Astrocyte of the cerebellum (primary cell): ENCODE measurements at regions not wholly inside any gene's neighbourhood (a gene's known extent, or its start where the extent isn't known, plus 50 kb on each side); places are given as distances from the start of the nearest gene placed in this dataset.

ENCODE experiments used
- DNase-seq: peaks from one replicate; pipeline ENCODE4 v3.0.0-alpha.2; 2011; ENCODE audit warnings: low read depth
- H3K4me3 ChIP-seq: 2 replicates; pipeline ENCODE4 v1.5.1; 2011; ENCODE audit warnings: mild to moderate bottlenecking, low read depth, low read length, moderate library complexity
- CTCF ChIP-seq: IDR thresholded peaks from 2 replicates; pipeline ENCODE4 v1.5.1; 2012; ENCODE audit warnings: low read length, low read depth, moderate library complexity, mild to moderate bottlenecking; ENCODE audit errors: missing control alignments
- in situ Hi-C: cut with HindIII; loops from 2 replicates; pipeline ENCODE4 v1.10.0; 2017; ENCODE audit warnings: low sequenced_read_pairs

DNA sequence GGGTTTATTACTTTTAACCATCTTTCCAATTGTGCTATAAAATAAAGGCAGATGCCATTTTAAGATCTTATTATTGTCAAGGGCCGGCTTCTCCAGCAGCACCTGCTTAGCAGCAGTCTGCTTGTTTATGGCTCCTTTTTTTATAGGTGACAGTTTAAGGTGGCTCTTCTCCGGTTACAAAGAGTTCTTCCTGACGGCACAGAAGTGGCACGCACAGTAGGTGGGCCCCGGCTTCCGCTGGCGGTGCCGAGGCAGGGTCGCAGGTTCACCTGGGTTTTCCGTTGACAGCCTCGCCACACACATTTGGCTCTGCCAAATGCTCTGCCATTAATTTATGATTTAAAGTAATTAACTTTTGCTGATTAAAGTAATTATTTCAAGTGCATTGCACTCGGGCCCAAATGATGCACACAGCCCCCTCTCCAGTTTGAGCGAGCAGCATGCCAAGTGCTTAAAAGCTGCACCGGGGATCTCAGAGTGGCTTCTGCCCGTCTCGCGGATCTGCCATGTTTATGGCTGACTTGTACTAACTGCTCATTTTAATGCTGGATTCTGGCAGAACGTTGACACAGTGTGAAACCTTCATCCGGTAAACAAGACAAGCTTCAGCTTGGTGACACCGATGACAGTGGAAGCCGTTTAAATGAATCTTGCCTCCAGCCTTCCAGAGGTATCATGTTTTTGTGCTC lies 355.1 kb upstream of the MKI67 start:
- no peak for DNase-seq
- in situ Hi-C loops, result loop anchor here (5.0 kb wide), 1 partner anchor 69 kb away; no protein-coding TSS in a partner anchor
- no peak for TF ChIP-seq CTCF
- no peak overlapping the region for H3K4me3 ChIP-seq

GRCh38 chr10:128482052-128482451 lies 355.8 kb upstream of the MKI67 start:
- no peak for DNase-seq
- in situ Hi-C loops, result loop anchor here (5.0 kb wide), 1 partner anchor 70 kb away; no protein-coding TSS in a partner anchor
- H3K4me3 ChIP-seq, result no peak overlapping the region
- no peak for TF ChIP-seq CTCF

- no peak for DNase-seq
- in situ Hi-C loops, result loop anchor here (5.0 kb wide), 1 partner anchor 71 kb away; no protein-coding TSS in a partner anchor
- no peak overlapping the region for H3K4me3 ChIP-seq
- no peak for TF ChIP-seq CTCF
Observed at GRCh38 chr10:128483216-128483615, 357.0 kb upstream of the MKI67 start.

GRCh38 chr10:128484041-128484440 lies 357.8 kb upstream of the MKI67 start:
- DNase-seq, result no peak
- H3K4me3 ChIP-seq, result no peak overlapping the region
- no peak for TF ChIP-seq CTCF
- in situ Hi-C loops, result loop anchor here (5.0 kb wide), 1 partner anchor 72 kb away; no protein-coding TSS in a partner anchor

DNA sequence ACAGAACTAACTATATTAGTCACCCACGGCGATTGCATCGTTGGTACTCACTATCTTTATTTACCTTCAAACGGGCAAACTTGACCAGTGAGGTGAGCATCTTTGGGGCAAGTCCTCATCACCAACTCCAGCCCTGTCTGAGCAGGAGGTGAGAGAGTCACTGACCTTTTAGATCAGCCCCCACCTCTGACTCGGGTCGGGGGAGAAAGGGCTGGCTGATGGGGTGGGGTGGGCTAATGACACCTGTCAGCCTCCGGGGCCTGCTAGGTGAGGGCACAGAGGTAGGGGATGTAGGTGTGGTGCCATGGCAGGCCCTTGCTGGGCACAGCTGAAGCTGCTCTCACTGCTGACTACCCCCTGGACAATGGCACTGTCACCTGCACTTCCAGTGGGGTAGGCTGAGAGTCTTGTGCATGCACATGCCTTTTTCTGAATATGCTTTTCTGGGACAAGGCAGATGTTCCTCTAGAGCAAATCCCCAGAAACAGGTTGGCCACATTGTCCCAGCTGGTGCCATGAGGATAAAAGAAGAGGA lies 359.5 kb upstream of the MKI67 start:
- in situ Hi-C loops, result no loop called here

DNA sequence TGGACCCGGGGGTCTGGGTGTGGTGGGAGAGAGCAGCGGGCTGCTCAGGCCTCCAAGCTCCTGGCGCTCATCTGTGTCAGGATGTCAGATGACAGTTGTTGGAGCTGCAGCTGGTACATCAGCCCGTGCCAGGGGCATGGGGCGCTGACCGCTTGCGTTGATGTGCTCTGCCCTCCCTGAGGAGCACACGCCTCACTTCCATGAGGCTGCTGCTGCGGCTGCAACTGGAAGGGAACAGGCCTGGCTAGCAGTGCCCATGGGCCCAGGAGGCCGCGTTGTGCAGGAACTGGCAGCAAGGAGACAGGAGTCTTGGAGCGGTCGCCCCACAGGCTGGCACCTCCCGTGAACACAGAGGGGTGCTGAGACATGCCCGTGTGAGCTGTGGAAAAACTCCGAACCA lies 361.3 kb upstream of the MKI67 start:
- H3K4me3 ChIP-seq, result no peak overlapping the region
- no peak for DNase-seq
- TF ChIP-seq CTCF, result no peak
- in situ Hi-C loops, result no loop called here

More for the DNA sequence above, 359.5 kb upstream of the MKI67 start:
- no peak for TF ChIP-seq CTCF
- no peak overlapping the region for H3K4me3 ChIP-seq
- DNase-seq, result no peak
